Endothelial cell (in vitro differentiated cells): ENCODE measurements at regions not wholly inside any gene's neighbourhood (a gene's known extent, or its start where the extent isn't known, plus 50 kb on each side); places are given as distances from the start of the nearest gene placed in this dataset.

Experiments used
- DNase-seq: peaks from one replicate; pipeline ENCODE4 v3.0.0; 2021; ENCODE audit warnings: low spot score
- H3K27ac Mint-ChIP-seq: one replicate; pipeline ENCODE4 v1.8.0; 2021; ENCODE audit warnings: mixed read lengths, inconsistent platforms; ENCODE audit not compliant: unreplicated experiment
- H3K27me3 Mint-ChIP-seq: one replicate; pipeline ENCODE4 v1.8.0; 2021; ENCODE audit warnings: mild to moderate bottlenecking, moderate library complexity, mixed read lengths, inconsistent platforms; ENCODE audit not compliant: unreplicated experiment
- H3K36me3 Mint-ChIP-seq: one replicate; pipeline ENCODE4 v1.8.0; 2021; ENCODE audit warnings: mild to moderate bottlenecking, low read depth, mixed read lengths, inconsistent platforms; ENCODE audit not compliant: unreplicated experiment
- H3K4me1 Mint-ChIP-seq: one replicate; pipeline ENCODE4 v1.8.0; 2021; ENCODE audit warnings: mild to moderate bottlenecking, mixed read lengths, inconsistent platforms; ENCODE audit not compliant: unreplicated experiment
- H3K4me3 Mint-ChIP-seq: one replicate; pipeline ENCODE4 v1.8.0; 2021; ENCODE audit warnings: mild to moderate bottlenecking, mixed read lengths, inconsistent platforms; ENCODE audit not compliant: unreplicated experiment
- H3K9me3 Mint-ChIP-seq: one replicate; pipeline ENCODE4 v1.8.0; 2021; ENCODE audit warnings: mixed read lengths, inconsistent platforms; ENCODE audit not compliant: unreplicated experiment
- TF ChIP-seq, protein P1 (sequence below): fragments of 200-600 bp; sonication (generic); IDR thresholded peaks from one replicate; pipeline ENCODE4 v1.5.0; 2021; ENCODE audit warnings: antibody characterized with exemption; ENCODE audit not compliant: unreplicated experiment

DNA sequence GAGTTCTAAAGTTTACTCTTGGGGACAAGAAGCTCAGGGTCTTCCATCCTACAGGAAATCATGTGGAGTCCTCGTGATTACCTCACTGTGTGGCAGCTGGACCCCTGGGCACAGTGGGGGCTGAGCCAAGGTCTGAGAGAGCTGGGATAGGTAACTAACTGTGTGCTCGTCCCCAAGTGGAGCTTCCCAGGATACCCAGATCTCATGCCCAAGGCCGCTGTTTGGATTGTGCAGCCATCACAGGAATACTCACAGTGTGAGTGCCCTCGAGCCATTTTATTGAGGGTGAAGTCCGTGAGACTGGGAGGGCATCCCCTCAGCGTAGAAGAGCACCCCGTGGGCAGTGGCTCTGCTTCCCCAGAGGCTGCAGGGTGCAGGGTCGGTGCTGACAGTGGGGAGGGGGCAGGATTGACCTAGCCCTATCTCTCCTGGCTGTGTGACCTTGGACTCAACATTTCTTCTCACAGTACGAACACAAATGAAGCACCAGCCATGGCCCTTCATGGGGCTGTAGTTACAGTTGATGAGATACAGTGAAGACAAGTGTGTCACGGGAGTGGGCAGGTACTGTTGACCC, 69.6 kb upstream of the LEP start:
- no peaks in the 10 kb centered on the region for H3K9me3 Mint-ChIP-seq
- no peak for DNase-seq
- H3K4me3 Mint-ChIP-seq = no peak overlapping the region
- H3K27me3 Mint-ChIP-seq = peaks cover 24% of the 10 kb centered on the region
- H3K36me3 Mint-ChIP-seq = no peaks in the 10 kb centered on the region
- TF ChIP-seq, protein P1, sequence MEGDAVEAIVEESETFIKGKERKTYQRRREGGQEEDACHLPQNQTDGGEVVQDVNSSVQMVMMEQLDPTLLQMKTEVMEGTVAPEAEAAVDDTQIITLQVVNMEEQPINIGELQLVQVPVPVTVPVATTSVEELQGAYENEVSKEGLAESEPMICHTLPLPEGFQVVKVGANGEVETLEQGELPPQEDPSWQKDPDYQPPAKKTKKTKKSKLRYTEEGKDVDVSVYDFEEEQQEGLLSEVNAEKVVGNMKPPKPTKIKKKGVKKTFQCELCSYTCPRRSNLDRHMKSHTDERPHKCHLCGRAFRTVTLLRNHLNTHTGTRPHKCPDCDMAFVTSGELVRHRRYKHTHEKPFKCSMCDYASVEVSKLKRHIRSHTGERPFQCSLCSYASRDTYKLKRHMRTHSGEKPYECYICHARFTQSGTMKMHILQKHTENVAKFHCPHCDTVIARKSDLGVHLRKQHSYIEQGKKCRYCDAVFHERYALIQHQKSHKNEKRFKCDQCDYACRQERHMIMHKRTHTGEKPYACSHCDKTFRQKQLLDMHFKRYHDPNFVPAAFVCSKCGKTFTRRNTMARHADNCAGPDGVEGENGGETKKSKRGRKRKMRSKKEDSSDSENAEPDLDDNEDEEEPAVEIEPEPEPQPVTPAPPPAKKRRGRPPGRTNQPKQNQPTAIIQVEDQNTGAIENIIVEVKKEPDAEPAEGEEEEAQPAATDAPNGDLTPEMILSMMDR = no peak
- no peak overlapping the region for H3K27ac Mint-ChIP-seq
- H3K4me1 Mint-ChIP-seq = peaks cover 9% of the 10 kb centered on the region

DNA sequence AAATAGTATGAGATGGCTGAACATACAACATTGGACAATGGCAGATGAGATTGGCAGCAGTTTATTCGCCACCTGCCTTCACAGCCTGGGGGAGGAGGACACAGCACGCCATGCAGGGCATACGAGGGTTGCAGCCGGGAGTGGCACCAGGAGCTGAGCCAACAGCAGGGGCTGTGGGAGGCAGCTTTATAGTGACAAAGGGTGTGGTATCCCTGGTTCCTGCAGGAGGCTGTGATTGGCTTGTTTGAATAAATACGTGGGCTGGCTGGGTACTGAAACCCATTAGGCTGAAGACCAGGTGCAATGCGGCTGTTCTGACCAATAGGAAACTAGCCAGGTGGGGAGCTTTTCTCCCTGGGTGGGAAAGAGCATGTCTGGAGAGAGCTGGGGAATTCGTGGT, 68.9 kb upstream of the LEP start:
- H3K4me1 Mint-ChIP-seq = peaks cover 12% of the 10 kb centered on the region
- no peak overlapping the region for H3K27ac Mint-ChIP-seq
- no peaks in the 10 kb centered on the region for H3K9me3 Mint-ChIP-seq
- no peaks in the 10 kb centered on the region for H3K36me3 Mint-ChIP-seq
- no peak overlapping the region for H3K4me3 Mint-ChIP-seq
- TF ChIP-seq, protein P1 = no peak
- DNase-seq = no peak
- H3K27me3 Mint-ChIP-seq = peaks cover 24% of the 10 kb centered on the region

DNA sequence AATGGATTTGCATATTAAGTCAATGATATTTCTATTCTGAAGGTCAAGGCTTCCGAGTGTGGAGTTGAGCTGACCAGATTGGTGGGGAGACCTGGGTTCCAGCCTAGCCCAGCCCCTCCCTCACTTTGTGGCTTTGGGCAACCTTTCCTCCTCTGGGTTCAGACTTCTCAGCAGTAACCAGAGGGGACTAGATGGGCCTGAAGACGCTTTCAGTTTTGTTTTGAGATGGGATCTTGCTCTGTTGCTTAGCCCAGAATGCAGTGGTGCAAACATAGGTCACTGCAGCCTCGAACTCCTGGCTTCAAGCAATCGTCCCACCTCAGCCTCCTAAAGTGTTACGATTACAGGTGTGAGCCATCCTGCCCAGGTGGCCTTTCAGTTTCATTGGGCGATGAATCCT, 68.1 kb upstream of the LEP start:
- Mint-ChIP-seq H3K27ac (no peak overlapping the region), H3K36me3 (no peaks in the 10 kb centered on the region), H3K4me3 (no peak overlapping the region), H3K4me1 (peaks cover 17% of the 10 kb centered on the region), H3K27me3 (peaks cover 29% of the 10 kb centered on the region), H3K9me3 (no peaks in the 10 kb centered on the region)
- TF ChIP-seq, protein P1 = no peak
- DNase-seq = no peak

DNA sequence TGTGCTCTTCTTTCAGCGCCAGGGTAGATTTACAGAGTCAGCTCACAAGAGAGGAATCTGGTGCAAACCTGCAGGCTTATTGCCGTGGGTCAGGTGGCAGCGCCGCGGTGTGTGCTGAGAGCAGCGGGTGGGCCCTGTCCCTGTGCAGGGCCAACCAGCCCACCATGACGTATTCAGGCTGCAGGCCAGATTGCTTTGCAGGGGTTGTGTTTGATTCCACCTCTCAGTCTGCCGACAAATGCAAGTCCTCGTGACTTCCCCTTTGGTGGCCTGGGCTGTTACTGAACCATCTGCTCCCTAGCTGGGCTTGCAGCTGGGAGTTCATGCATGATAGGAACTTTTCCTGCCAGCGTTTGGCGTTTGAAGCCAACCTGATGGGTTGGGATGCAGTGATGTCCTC, 66.7 kb upstream of the LEP start:
- Mint-ChIP-seq H3K4me3 (no peak overlapping the region), H3K9me3 (no peaks in the 10 kb centered on the region), H3K4me1 (peaks cover 12% of the 10 kb centered on the region), H3K36me3 (no peaks in the 10 kb centered on the region), H3K27me3 (peaks cover 18% of the 10 kb centered on the region), H3K27ac (no peak overlapping the region)
- DNase-seq = no peak
- TF ChIP-seq, protein P1 = no peak

DNA sequence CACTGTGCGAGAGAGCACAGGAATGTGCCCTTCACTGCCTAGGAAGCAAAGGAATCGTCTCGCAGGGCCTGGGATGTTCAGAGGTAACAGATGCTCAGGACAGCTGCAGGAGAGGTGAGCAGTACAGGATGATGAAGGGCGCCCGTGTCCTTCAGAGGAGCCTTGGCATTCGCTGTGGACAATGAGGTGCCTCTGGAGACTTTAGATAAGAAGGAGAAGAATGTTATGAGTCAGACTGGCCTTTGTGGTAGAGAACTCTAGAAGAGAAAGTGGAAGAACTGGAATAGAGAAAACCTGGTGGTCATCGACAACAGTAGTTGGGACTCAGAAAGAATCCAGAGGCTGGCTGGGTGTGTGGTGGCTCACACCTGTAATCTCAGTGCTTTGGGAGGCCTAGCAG, 64.4 kb upstream of the LEP start:
- H3K9me3 Mint-ChIP-seq = no peaks in the 10 kb centered on the region
- no peaks in the 10 kb centered on the region for H3K36me3 Mint-ChIP-seq
- H3K27me3 Mint-ChIP-seq = peaks cover 11% of the 10 kb centered on the region
- no peak overlapping the region for H3K27ac Mint-ChIP-seq
- H3K4me1 Mint-ChIP-seq = peaks cover 20% of the 10 kb centered on the region
- no peak overlapping the region for H3K4me3 Mint-ChIP-seq
- DNase-seq = no peak
- TF ChIP-seq, protein P1 = no peak
